ENCODE measurements at regions not wholly inside any gene's neighbourhood (a gene's known extent, or its start where the extent isn't known, plus 50 kb on each side); places are given as distances from the start of the nearest gene placed in this dataset.
"Not testable (repeated sequence)": the region's sequence is repeated elsewhere in the genome, so short reads cannot be mapped to it uniquely, and the experiment has no call there.

DNA sequence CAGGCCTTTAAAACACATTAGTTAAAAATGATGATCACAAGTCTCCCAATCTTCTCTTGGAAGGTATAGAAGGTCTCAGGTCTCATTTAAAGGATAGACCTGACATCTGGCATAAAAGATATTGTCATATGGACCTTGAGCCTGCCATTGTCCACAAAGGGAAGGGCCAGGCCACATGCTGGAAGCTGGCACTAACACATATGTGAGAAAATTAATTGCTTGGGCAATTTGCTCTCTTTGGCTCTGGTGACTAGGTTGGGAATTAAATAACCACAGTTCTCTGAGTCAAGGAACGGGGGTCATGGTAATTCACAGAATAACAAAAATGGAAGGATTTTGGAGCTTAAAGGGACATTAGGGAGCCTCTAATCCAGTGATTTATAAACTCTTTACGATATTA is 727.3 kb downstream of the BCL11A start:
- Histone ChIP-seq H3K4me1 (no peaks in the 10 kb centered on the region), H3K9me3 (no peaks in the 10 kb centered on the region), H3K27me3 (no peaks in the 10 kb centered on the region), H3K36me3 (replicated peaks in 1 of 2; ENCODE audit: insufficient read depth in 1 of 2, low read depth in 2 of 2) (no peaks in the 10 kb centered on the region), H3K27ac (no peak overlapping the region), H3K4me3 (no peak overlapping the region)
- 91 to 92% methylated on average over 2 of the region's 2 CpGs for WGBS, 2 donors
- DNase-seq (no peak), ATAC-seq (no peak)
- intact Hi-C loops (cut with DNase I), result no loop called here
- TF ChIP-seq, protein P1, sequence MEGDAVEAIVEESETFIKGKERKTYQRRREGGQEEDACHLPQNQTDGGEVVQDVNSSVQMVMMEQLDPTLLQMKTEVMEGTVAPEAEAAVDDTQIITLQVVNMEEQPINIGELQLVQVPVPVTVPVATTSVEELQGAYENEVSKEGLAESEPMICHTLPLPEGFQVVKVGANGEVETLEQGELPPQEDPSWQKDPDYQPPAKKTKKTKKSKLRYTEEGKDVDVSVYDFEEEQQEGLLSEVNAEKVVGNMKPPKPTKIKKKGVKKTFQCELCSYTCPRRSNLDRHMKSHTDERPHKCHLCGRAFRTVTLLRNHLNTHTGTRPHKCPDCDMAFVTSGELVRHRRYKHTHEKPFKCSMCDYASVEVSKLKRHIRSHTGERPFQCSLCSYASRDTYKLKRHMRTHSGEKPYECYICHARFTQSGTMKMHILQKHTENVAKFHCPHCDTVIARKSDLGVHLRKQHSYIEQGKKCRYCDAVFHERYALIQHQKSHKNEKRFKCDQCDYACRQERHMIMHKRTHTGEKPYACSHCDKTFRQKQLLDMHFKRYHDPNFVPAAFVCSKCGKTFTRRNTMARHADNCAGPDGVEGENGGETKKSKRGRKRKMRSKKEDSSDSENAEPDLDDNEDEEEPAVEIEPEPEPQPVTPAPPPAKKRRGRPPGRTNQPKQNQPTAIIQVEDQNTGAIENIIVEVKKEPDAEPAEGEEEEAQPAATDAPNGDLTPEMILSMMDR (IDR thresholded peaks at IDR 0.05), result no peak
- TF ChIP-seq POLR2A (IDR thresholded peaks at IDR 0.05), result no peak

DNA sequence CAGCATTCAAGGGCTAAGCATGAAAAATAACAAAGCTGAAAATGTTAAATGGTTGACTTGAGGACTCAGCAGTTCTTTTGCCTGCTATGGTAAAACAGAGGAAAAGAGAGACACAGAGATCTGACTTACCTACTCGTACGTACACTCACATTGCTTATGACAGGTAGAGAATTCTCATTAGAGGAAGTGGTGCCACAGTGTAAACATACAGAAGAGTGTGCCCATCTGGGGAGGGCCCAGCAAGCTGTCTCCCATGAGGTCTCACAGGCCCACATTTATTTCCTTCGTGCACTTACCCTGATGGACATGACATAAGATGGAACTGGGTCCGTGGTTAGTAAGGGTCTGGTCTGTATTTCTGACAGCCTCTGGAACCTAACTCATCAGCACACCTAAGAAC is 729.1 kb downstream of the BCL11A start:
- H3K27me3 ChIP-seq, result no peaks in the 10 kb centered on the region
- H3K4me3 ChIP-seq, result no peak overlapping the region
- WGBS, 2 donors, result 75 to 76% methylated on average over 4 of the region's 4 CpGs
- H3K9me3 ChIP-seq, result no peaks in the 10 kb centered on the region
- intact Hi-C loops (cut with DNase I), result no loop called here
- no peaks in the 10 kb centered on the region for H3K36me3 ChIP-seq (replicated peaks in 1 of 2; ENCODE audit: insufficient read depth in 1 of 2, low read depth in 2 of 2)
- no peaks in the 10 kb centered on the region for H3K4me1 ChIP-seq
- no peak for TF ChIP-seq POLR2A (IDR thresholded peaks at IDR 0.05)
- TF ChIP-seq, protein P1 (IDR thresholded peaks at IDR 0.05), result no peak
- no peak overlapping the region for H3K27ac ChIP-seq
- DNase-seq, result no peak
- no peak for ATAC-seq

DNA sequence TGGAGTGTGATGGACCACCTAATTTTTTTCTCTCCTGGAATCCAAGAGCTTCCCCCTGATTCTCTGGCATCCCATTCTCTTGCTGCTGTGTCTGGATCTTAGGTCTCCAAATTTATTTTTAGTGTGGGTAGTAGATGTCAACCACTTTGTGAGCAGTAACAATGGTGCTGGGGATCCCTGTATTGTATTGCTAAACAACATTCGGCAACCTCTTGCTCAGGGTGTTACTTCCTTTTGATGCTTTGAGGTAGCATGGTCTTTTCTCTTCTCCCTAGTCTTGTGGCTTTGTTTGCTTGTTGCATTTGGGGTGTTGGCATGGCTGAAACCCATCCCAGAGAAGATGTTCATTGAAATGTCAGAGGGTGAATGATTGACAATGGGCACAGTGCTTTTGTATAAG is 737.4 kb downstream of the BCL11A start:
- Histone ChIP-seq H3K4me3 (no peak overlapping the region), H3K27me3 (no peaks in the 10 kb centered on the region), H3K9me3 (no peaks in the 10 kb centered on the region), H3K36me3 (replicated peaks in 1 of 2; ENCODE audit: insufficient read depth in 1 of 2, low read depth in 2 of 2) (no peaks in the 10 kb centered on the region), H3K4me1 (no peaks in the 10 kb centered on the region), H3K27ac (no peak overlapping the region)
- TF ChIP-seq POLR2A (IDR thresholded peaks at IDR 0.05), result no peak
- TF ChIP-seq, protein P1 (IDR thresholded peaks at IDR 0.05), result no peak
- intact Hi-C loops (cut with DNase I), result no loop called here
- WGBS, 2 donors, result 80 to 82% methylated on average over 1 of the region's 1 CpG
- ATAC-seq (no peak), DNase-seq (no peak)

DNA sequence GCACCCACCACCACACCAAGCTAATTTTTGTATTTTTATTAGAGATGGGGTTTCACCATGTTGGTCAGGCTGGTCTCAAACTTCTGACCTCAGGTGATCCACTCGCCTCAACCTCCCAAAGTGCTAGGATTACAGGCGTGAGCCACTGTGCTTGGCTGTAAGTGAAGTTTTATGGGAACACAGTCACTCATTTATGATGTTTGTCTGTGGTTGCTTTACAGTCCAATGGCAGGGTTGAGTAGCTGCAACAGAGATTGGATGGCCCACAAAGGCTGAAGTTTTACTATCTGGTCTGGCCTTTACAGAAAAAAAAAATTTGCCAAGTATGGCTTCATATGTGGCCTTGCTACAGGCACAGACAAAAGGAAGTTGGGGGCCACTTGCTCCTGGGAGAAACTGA is 743.2 kb downstream of the BCL11A start:
- DNase-seq; H3K27me3 ChIP-seq; H3K27ac ChIP-seq; intact Hi-C loops (cut with DNase I); H3K4me3 ChIP-seq; H3K36me3 ChIP-seq (replicated peaks in 1 of 2; ENCODE audit: insufficient read depth in 1 of 2, low read depth in 2 of 2); ATAC-seq; H3K9me3 ChIP-seq; H3K4me1 ChIP-seq: not testable (repeated sequence)
- 89 to 100% methylated on average over 2 of the region's 2 CpGs for WGBS, 2 donors

DNA sequence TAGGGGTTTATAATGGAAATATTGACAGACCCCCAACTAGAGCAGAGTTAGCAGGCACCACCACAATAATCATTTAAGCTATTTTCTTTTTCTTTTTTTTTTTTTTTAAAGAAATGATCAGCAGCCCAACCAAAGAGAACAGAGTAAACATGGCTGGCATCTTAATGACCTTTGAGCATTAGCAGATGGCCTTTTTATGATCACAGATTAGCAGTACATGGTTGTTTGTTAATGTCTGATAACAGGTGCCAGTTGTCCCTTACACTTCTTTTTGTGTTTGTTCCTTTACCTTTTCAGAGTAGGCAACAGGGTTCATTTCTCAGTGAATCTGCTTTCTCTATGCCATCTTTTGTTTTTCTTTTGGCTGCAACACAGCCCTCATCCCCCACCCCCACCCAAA is 747.0 kb downstream of the BCL11A start:
- Histone ChIP-seq H3K4me3 (no peak overlapping the region), H3K27me3 (no peaks in the 10 kb centered on the region), H3K9me3 (no peaks in the 10 kb centered on the region), H3K4me1 (no peaks in the 10 kb centered on the region), H3K27ac (no peak overlapping the region), H3K36me3 (replicated peaks in 1 of 2; ENCODE audit: insufficient read depth in 1 of 2, low read depth in 2 of 2) (no peaks in the 10 kb centered on the region)
- TF ChIP-seq POLR2A (IDR thresholded peaks at IDR 0.05), result no peak
- TF ChIP-seq, protein P1 (IDR thresholded peaks at IDR 0.05), result no peak
- DNase-seq (no peak), ATAC-seq (no peak)
- intact Hi-C loops (cut with DNase I), result no loop called here
